Esophagus muscularis mucosa (tissue), 4 donors: ENCODE measurements at regions not wholly inside any gene's neighbourhood (a gene's known extent, or its start where the extent isn't known, plus 50 kb on each side); places are given as distances from the start of the nearest gene placed in this dataset.

Experiments
- DNase-seq: peaks from one replicate; pipeline ENCODE4 v3.0.0-alpha.2; 2017; ENCODE audit errors: extremely low spot score
- H3K27ac ChIP-seq, 4 donors: fragments of 200-600 bp; sonication (generic); replicated peaks in 1 of 4; 1 replicate in 3 of 4; 2 replicates in 1 of 4; pipeline ENCODE4 v1.5.1; 2016 to 2019; ENCODE audit warnings: mild to moderate bottlenecking in 1 of 4
- H3K27me3 ChIP-seq, 4 donors: fragments of 200-600 bp; sonication (generic); one replicate each; pipeline versions ENCODE4 v1.5.1 to v1.6.0; 2016 to 2019
- H3K36me3 ChIP-seq, 4 donors: fragments of 200-600 bp; sonication (generic); one replicate each; pipeline ENCODE4 v1.5.1; 2016 to 2019
- H3K4me1 ChIP-seq, 4 donors: fragments of 200-600 bp; sonication (generic); one replicate each; pipeline ENCODE4 v1.5.1; 2016 to 2019
- H3K4me3 ChIP-seq, 4 donors: fragments of 200-600 bp; sonication (generic); 1 replicate in 2 of 4; 2 replicates in 2 of 4; pipeline ENCODE4 v1.5.1; 2016 to 2019; ENCODE audit warnings: mild to moderate bottlenecking in 4 of 4, moderate library complexity in 1 of 4
- H3K9me3 ChIP-seq, 4 donors: fragments of 200-600 bp; sonication (generic); 1 replicate in 3 of 4; 2 replicates in 1 of 4; pipeline ENCODE4 v1.5.1; 2016 to 2019
- EP300 ChIP-seq: sonication (generic); formaldehyde crosslinking; IDR thresholded peaks from one replicate; pipeline ENCODE4 v1.6.1; 2017; ENCODE audit warnings: antibody characterized with exemption
- POLR2A ChIP-seq: fragments of 450-650 bp; IDR thresholded peaks from one replicate; pipeline ENCODE4 v1.6.1; 2017; ENCODE audit warnings: antibody characterized with exemption, moderate library complexity, mild to moderate bottlenecking, low read depth
- POLR2AphosphoS5 ChIP-seq, 2 donors: sonication (generic); formaldehyde crosslinking; IDR thresholded peaks; one replicate each; pipeline ENCODE4 v1.6.1; 2017; ENCODE audit warnings: antibody characterized with exemption in 2 of 2
- WGBS: methylation state at CpG from one replicate; pipeline ENCODE4 v1.1.5; 2018; 5-methylcytosine and 5-hydroxymethylcytosine counted together
- intact Hi-C: fragments of 100-400 bp; cut with DNase I; formaldehyde crosslinking; loops from one replicate; pipeline ENCODE4 v1.15.1; 2023
- TF ChIP-seq, protein P1 (sequence below), 3 experiments: fragments of 200-600 bp in 2 of 3; fragments of 450-650 bp in 1 of 3; sonication (generic) in 2 of 3; IDR thresholded peaks; one replicate each; pipeline ENCODE4 v1.5.1; 2017 to 2019; ENCODE audit warnings: antibody characterized with exemption in 3 of 3, mild to moderate bottlenecking in 2 of 3, moderate library complexity in 1 of 3

DNA sequence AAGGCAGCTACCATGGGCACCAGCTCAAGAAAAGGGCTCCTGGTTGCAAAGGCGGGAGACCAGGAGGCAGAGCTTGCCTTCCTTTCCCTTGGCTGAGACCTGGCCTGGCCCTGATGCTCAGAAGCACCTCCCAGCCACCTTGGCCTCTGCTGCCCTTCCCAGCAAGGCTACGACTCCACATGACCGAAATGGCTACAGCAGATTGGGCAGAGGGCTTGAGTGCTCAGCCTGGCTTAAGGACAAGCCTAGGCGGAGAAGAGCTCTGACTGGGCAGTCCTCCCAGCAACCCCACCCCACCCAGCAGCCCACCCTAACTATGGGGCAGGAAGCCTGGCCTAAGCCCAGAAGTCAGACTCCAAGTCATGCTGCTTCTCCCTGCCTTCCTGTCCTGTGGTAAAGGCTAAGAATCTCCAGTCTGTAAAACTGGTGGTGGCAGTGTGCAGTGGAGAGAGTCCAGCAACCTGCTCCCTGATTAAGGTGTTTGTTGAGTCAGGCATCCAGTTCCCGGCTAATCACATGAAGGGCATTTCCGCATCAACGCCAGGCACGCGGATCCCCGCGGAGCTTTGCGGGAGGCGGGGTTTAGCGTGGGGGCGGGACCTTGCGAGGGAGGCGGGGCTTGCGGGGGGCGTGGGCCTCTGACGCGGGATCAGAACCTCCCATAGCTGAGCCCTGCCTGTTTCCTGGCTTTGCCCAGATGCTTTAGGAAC lies 256.0 kb downstream of the BCL11A start:
- Histone ChIP-seq H3K36me3 (no peaks in the 10 kb centered on the region), H3K4me3 (no peak overlapping the region)
- DNase-seq = no peak

DNA sequence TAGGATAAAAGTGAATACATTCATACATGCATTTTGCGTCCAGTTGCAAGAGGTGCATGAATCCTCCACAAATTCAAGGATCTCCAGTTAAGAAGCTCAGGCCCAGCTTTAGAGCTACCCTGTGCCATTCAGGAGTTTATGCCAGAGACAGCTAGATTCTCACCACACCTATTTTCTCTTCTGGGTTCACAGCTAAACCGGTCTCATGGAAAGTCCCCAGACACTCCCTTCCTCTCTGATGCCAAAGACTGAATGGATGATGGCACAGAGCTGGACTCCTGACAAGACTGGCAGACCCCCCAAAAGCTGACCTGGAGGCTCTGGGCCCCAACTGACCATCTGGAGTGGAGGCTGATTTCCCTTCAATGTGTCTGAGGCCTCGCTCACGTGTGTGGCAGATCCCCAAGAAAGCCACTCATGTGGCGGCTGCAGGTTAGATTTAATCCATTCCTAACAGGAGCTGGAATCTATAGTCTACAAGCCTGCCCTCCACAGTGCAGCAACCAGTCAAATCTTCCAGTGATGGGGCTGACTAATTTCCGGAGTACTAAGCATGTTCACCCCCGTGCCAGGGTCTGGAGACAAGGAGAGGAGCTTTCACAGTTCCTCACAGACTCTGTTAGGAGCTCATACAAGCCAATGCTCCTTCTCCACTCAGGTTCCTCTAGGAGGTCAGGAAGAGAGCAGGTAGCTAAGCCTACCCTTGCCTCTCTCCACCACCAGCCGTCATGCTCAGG lies 257.1 kb downstream of the BCL11A start:
- H3K36me3 ChIP-seq = no peaks in the 10 kb centered on the region
- intact Hi-C loops = no loop called here
- no peak for DNase-seq
- no peak for TF ChIP-seq POLR2AphosphoS5 (IDR thresholded peaks at IDR 0.05)
- TF ChIP-seq, protein P1, sequence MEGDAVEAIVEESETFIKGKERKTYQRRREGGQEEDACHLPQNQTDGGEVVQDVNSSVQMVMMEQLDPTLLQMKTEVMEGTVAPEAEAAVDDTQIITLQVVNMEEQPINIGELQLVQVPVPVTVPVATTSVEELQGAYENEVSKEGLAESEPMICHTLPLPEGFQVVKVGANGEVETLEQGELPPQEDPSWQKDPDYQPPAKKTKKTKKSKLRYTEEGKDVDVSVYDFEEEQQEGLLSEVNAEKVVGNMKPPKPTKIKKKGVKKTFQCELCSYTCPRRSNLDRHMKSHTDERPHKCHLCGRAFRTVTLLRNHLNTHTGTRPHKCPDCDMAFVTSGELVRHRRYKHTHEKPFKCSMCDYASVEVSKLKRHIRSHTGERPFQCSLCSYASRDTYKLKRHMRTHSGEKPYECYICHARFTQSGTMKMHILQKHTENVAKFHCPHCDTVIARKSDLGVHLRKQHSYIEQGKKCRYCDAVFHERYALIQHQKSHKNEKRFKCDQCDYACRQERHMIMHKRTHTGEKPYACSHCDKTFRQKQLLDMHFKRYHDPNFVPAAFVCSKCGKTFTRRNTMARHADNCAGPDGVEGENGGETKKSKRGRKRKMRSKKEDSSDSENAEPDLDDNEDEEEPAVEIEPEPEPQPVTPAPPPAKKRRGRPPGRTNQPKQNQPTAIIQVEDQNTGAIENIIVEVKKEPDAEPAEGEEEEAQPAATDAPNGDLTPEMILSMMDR (IDR thresholded peaks at IDR 0.05) = no peak
- no peak for TF ChIP-seq EP300
- no peak for TF ChIP-seq POLR2A
- H3K4me1 ChIP-seq = no peaks in the 10 kb centered on the region
- H3K27ac ChIP-seq = no peak overlapping the region
- no peaks in the 10 kb centered on the region for H3K9me3 ChIP-seq
- WGBS = 98% methylated on average over 5 of the region's 8 CpGs
- no peak overlapping the region for H3K4me3 ChIP-seq
- H3K27me3 ChIP-seq = peaks cover 0 to 21% (median 0%) of the 10 kb centered on the region in 4 donors

More for the DNA sequence above, 256.0 kb downstream of the BCL11A start:
- intact Hi-C loops = no loop called here
- Histone ChIP-seq H3K27me3 (peaks cover 0 to 21% (median 0%) of the 10 kb centered on the region in 4 donors), H3K4me1 (no peaks in the 10 kb centered on the region), H3K27ac (no peak overlapping the region), H3K9me3 (no peaks in the 10 kb centered on the region)
- no peak for TF ChIP-seq EP300
- no peak for TF ChIP-seq POLR2AphosphoS5 (IDR thresholded peaks at IDR 0.05)
- TF ChIP-seq POLR2A = no peak
- TF ChIP-seq, protein P1 (IDR thresholded peaks at IDR 0.05) = no peak
- 53% methylated on average over 13 of the region's 21 CpGs for WGBS

DNA sequence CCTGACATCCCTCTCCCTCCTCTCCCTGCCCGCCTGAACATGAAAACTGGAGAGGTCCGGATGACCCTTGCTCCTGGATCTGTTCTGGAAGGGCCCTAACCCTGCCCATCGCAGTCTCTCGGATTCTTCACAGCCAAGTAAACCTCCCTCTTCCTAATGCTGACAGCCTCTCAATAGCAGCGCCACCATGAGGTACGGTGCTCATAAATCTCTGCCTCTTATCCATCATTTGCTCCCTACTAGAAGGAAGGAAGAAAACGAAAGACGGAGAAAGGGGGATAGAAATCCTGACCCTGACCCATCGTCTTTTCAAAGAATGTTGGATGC lies 257.9 kb downstream of the BCL11A start:
- peaks cover 0 to 21% (median 0%) of the 10 kb centered on the region in 4 donors for H3K27me3 ChIP-seq
- no peak for TF ChIP-seq EP300
- TF ChIP-seq POLR2AphosphoS5 (IDR thresholded peaks at IDR 0.05) = no peak
- TF ChIP-seq, protein P1 (IDR thresholded peaks at IDR 0.05) = no peak
- no peak for TF ChIP-seq POLR2A
- H3K36me3 ChIP-seq = no peaks in the 10 kb centered on the region
- H3K9me3 ChIP-seq = no peaks in the 10 kb centered on the region
- H3K27ac ChIP-seq = no peak overlapping the region
- 85% methylated on average over 9 of the region's 9 CpGs for WGBS
- H3K4me3 ChIP-seq = no peak overlapping the region
- intact Hi-C loops = no loop called here
- DNase-seq = no peak
- H3K4me1 ChIP-seq = no peaks in the 10 kb centered on the region

DNA sequence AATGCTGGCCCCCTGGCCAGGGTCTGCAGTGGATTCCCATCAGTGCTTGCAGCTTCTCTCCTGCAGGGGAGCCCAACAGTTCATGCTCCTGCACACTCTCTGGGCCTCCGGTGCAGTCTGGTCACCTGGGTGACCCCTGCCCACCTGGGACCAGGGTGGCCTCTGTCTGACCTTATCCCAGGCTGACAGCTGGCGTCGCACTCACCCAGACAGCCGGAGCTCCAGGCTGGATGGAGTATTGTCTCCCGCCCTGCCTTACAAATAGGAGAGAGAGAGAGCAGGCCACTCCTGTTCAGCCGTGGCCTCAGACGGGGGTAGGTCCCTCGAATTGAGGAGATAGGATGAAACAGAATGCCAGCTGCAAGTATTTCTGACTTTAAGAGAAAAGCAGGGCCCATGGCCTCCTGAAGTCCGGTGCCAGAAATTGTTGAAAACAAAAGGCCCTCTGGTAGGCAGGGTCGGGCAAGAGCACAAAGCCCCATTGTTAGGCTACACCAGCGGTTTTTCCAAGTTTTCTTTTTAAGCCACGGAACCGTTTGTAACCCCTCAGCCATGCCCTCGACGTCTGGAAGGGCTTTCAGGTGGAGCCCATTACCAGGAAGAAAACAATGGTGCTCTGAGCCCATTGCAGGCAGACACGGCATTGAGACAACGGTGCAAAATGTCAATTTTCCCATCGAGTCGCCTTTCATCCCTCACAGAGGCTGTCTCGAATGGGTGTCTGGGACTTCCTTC lies 258.4 kb downstream of the BCL11A start:
- DNase-seq = no peak
- H3K36me3 ChIP-seq = no peaks in the 10 kb centered on the region
- no peaks in the 10 kb centered on the region for H3K9me3 ChIP-seq
- WGBS = 65% methylated on average over 20 of the region's 20 CpGs
- no peaks in the 10 kb centered on the region for H3K4me1 ChIP-seq
- H3K27ac ChIP-seq = no peak overlapping the region
- H3K4me3 ChIP-seq = no peak overlapping the region
- no peak for TF ChIP-seq POLR2AphosphoS5 (IDR thresholded peaks at IDR 0.05)
- TF ChIP-seq POLR2A = no peak
- no peak for TF ChIP-seq EP300
- TF ChIP-seq, protein P1 (IDR thresholded peaks at IDR 0.05) = no peak
- peaks cover 0 to 21% (median 0%) of the 10 kb centered on the region in 4 donors for H3K27me3 ChIP-seq
- intact Hi-C loops = no loop called here
